ENCODE measurements at regions not wholly inside any gene's neighbourhood (a gene's known extent, or its start where the extent isn't known, plus 50 kb on each side); places are given as distances from the start of the nearest gene placed in this dataset.

DNA sequence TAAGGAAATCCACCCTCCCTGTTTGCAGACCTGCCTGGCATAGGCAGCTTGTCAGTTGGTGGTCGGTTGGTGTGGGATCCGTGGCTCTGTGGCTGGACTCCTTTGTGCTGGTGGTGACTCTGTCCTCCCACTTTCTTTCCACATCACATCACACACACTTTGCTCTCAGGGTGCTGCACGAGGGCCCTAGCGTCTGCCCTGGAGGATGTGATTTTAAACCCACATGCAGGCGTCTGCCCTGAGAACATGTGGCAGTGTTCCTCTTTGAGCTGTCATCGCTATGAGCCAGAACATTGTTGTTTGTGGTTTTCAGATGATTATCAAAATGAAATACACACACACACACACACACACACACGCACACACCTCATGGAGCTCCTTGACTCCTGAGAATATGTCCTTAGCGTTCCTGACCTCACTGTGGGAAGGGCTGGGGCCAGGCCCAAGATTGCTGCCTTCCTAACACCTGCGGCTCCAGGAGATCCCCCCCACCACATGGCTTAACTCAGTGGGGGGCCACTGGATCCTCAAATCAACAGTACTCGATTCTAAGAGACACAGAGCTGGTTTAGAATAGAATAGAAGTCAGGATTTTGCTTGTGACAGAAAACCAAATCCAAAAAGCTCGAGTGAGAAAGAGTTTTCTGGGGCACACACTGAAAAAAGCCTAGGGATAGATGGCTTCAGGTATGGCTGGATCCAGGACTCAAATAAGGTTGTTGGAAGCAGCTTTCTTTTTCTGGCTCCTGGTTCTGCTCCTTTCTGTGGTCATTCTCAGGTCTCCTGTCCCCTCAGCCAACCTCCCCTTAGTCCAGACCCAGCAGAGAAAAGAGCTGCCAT, 54.8 kb downstream of the RTP5 start:
- no peak for DNase-seq

DNA sequence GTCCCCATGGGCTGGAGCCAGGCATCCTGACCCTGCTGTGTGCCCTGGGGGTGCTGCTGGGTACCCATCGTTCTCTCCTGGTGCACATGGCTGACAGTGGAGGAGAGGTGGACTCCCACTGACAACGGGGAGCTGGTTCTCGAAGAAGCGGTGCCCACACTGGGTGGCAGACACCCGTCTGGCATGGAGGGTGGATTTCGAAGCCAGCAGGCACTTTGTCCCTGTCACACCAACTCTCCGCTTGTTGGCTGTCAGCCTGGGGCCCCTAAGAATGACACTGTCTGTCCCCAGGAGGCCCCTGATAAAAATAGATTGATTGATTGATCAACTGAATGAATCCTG, 55.4 kb downstream of the RTP5 start:
- no peak for DNase-seq

DNA sequence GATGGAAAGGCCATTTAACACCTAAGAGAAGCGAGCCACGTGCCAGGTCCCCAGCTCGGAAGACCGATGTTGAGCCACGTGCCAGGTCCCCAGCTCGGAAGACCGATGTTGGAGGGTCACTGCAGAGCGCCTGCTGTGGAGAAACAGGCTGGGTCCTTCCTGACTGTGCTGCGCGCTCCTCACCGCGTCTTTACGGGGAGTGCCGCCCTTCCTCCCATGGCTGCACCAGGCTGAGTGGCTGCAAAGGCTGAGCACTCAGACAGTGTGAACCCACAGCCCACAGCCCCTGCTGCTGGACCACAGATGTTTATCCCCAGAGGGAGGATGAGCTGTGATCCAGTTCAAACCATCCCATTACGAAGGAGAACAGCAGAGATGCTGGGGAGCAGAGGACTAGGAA, 55.7 kb downstream of the RTP5 start:
- no peak for DNase-seq

DNA sequence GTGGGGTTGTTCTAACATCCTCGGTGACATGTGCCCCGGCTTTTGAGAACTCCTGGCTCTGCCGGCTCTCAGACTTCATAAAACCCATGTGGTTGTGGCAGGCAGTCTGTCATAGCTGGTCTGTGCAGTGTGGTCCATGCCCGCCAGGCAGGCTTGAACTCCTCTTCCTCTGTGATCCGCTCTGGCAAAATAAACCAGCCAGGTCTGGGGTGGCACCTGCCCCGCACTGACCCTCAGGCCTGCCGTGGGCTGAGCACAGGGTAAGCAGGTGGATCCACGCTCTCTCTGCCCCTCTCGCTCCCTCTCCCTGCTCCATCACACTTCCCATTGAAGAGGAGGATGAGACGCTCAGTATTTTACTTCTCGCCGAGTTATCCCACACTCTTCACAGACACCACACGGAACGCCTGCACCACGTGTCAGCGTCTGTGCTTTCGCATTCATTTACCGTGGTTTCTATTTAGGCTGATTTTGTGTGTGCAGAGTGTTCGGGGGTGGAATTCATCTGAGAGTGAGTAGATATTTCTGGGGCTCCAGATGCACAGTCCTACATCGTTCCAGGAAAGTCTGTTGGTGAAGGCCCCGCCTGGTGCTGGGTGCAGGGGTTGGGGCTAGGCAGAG, 56.4 kb downstream of the RTP5 start:
- DNase-seq: no peak

DNA sequence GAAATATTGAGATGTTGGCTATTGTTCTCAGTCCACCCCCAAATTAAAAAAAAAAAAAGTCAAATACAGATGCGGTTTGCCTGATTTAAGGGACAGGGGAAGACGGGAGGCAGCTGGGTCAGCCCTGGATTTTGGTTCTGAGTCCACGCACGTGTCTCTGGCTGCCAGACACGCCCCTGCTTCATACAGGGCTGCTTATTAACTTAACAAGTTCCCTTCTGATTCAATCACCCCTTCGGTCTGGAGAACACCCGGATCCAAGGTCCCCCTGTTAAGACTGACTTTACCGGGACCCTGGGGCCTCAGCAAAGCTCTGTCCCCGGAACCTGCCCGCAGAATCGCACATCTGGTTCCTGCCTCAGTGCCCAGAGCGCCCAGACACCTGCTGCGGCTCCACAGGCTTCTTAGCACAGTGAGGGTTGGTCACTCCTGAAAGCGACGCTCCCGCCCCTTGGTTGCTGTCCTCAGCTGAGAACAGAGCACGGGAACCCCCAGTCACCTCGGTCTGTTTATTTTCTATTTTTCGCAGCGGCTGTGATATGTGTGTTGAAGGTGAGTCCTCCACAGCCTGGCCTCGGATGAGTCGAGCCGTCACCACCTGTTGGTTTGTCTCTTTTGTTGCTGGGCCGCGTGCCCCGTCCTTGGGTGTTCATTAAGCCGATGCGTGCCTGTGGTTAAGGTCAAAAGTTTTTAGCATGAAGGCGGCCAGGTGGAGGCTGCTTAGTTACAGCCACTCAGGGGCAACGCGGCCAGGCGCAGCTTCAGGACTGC, 57.2 kb downstream of the RTP5 start:
- DNase-seq: no peak

DNA sequence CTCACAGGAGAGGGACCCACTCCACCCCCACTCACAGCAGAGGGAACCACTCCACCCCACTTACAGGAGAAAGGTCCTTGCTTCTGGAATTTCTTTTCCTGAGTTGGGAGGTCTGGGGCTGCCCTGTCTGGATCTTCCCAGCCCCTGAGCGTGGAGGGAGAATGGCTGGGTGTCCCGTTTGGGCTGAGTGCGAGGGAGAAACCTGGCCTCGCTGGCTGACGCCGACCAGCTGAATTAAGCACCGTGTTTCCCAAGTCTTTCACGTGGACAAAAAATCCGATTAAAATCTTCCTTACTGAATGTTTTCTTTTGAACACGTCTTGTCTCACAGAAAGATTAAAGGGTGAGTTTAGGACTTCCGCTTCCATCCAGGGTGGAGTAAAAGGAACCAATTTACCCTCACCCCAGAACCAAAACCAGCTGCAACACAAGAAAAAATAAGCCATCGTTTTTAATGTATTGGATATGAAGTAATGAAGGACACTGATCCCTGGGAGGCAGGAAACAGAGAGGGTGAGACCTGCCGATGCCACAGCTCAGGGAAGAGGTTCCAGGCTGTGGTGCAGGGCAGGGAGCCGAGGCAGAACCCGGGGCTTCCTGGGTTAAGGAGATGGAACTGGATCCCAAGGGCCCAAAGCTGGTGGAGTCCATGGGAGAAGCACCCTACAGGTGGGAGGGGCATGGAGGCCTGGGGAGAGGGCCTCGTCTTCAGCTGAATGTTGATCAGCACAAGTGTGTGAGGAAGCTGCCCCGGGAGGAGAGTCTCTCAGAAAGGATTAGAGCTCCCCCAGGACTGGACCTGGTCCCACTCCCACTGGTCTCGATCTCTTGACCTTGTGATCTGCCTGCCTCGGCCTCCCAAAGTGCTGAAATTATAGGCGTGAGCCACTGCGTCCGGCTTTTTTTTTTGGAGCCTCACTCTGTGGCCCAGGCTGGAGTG, 60.3 kb downstream of the RTP5 start:
- no peak for DNase-seq

DNA sequence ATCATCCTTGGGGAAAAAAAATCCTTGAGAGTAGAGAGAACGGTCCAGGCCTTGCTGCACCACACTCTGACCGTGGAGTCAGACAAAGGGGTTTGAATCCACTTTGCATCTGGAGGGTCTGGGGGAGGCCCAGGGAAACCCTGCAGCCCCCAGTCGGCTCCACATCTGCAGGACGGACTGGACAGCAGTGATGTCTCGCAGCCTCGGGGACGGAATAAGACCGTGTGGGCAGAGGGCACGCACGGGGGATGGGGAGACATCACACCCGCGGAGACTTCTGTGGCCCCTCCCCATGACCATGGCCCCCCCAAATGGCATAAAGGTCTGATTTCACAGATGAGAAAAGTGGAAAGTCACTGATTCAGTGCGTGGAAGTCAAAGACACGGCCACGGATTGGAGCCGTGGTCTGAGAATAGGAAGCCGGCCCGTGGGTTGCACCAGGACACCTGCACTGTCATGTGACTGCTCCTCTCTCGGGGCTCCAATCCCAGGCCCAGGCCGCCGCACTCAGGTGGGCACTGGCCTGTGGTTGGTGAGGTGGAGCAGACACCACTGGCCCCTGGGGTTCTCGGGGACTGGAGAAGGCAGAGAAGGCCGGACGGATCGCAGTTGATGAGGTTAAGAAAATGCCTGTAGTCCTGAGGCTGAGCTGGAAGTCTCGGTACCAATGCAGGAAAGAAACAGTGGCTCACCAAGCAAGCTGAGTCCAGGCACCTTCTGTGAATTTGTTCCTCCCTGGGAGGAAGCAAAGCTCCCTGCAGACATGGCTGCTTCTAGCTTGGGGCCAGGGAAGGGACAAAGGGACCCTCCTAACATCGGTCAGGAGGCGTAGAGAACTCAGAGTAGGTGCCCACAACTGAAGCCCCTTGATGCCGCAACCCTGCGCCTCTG, 61.8 kb downstream of the RTP5 start:
- DNase-seq: no peak

DNA sequence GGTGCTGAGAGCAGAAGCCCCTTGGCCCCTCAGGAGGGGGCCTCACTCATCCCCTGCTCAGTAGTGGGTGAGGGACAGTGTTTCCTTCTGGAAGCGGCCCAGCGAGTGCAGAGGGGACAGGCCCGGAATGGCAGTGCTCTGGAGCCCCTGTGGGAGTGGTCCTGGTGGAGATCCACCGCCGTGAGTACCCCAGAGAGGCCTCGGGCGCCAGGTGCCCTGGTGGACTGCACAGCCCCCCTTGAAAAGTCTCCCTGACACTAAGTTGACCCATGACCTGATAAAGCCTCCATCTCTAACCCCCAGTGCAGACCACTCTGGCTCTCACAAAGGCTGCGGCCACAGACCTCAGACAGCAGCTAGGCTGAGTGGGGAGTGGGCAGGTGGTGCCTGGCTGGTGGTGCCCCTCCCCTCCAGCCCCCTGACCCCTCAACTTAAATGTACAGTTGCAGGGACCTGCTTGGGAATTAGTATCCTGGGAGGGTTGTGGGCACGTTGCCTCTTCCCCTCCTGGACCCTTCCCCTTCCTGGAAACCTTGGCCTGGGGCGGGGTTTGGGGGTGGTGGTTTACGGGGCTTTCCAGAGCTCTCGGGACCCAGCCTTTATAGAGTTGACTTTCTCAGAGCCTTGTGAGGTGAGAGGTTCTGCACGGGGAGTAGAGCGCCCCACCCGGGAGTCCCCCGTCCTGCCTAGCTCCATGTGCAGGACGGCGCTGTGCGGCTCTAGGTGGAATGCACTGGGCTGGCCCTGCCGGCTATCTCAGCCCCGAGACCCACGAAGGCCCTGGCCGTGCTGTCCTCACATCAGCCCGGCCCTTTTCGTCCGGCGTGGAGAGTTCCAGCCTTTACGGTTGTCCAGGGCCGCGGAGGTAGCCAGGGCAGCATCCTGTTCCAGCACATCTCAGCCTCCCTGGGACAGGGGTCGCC, 62.7 kb downstream of the RTP5 start:
- no peak for DNase-seq

DNA sequence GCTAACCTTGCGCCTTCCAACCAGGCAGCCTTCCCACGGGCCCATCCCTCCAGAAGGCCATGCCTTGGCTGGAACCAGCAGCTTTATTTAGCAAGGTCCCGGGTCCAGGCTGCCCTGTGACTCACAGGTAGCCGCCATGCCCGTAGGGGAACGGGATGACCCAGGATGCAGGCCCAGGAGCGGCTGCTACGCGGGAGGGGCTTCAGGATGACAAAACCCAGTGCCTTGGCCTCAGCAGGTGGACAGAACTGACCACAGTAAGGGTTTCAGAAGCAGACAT, 63.3 kb downstream of the RTP5 start:
- no peak for DNase-seq

DNA sequence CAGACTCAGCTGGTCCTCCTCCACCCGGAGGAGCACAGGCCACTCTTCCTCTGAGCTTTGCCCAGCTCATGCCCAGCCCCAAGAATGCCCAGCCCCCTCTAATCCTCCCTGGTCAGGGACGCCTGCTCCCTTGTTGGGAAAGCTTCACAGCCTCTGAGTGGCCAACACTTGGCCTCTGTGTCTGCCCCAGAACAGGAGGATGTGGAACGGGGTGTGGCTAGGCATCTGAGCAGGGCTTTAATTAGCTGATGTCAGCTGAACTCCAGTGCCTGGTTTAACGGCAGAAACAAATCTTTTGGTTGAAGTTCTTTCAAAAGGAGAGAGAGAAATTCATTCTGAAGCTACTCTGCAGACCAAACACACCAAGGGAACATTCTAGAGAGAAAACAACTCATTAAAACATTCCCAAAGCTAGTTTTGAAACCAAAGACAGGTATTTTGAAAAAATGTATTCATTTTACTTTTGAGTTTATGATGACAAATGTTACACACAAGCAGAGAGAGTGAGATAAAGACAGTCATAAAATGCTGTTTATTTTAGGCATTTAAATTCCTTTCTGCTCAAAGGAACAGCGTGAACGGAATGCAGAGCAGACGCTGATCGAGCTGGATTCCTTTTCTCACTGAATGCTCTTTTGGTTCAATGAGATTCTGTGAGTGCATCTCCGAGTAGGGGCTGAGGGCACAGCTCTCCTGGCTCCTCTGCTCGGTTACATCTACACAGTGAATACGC, 63.8 kb downstream of the RTP5 start:
- no peak for DNase-seq

DNA sequence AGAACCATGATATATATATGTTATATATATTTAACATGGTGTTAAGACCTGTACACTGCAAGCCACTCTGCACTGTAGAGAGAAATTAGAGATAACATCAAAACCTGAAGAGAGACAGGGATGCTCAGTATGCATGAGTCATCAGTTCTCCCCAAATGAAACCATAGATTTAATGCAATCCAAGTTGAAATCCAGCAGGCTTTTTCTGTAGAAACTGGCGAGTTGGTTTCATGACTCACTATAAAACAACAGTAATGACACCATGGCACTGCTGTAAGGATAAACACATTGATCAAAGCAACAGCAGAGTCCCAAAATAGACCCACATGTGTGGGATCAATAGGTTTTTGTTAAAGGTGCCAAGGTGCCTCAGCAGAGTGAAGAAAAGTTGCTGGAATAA, 65.8 kb downstream of the RTP5 start:
- DNase-seq: no peak

DNA sequence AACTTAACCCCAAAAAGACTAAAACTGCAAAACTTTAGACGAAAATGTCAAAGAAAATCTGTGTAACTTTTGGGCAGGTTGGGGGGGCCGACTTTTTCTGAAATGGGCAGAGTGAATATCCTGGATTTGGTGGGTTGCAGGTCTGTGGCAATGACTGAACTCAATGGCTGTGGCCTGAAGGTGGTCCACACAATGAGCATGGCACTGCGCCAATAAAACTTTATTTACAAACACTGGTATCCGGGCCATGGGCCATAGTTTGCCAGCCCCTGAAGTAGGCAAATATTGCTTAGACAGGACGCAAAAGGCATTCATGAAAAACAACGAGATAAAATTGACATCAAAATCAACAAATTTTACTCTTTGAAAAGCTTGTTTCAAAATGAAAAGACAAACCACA, 66.2 kb downstream of the RTP5 start:
- DNase-seq: no peak

DNA sequence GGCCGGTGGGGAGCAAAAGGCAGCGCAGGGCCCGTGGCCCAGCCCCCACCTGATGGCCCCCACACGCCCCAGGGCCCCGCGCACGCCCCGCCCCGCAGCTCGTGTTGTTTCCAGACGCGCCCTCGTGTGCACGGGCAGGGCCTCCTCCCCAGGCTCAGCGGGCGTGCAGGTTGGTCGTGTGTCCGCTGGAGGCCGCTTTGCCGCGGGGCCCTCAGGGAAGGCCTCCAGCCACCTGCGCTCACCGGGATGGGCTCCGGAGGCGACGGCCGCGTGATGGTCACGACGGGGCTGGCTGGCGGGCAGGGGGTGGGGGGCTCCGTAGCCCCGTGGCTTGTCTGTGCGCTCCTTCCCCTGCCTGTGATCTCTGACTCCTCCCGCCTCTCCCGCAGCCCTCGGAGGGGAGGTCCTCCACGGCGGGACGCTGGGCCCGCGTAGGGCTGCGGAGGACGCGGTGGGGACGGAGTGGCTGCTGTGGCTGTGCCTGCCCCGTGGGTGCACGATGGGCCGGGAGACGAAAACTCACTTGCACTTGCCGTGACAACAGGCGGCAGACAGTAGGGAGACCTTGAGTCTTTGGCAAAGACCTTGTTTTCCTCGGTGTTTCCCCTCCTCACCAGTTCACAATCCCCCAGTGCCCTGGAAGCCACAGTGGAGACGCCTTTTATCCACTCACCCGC, 67.1 kb downstream of the RTP5 start:
- DNase-seq: no peak

DNA sequence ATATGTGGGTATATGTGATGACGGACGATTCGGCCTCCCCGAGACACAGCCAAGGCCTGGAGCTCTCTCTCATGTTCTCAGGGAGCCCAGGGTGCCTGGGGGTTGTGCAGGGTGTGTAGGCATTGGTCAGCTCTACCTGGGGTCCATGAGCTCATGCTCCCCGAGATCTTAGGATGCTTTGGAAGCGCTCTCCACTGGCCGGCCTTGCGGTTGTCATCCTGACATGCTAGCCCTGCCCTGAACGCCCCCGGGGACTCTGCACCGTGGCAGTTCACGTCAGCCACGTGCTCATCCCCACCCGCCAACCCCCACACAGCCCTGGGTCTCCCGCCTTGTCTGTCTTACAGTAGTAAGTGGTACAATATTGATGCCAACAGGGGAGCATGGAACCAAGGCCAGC, 67.8 kb downstream of the RTP5 start:
- DNase-seq: no peak

DNA sequence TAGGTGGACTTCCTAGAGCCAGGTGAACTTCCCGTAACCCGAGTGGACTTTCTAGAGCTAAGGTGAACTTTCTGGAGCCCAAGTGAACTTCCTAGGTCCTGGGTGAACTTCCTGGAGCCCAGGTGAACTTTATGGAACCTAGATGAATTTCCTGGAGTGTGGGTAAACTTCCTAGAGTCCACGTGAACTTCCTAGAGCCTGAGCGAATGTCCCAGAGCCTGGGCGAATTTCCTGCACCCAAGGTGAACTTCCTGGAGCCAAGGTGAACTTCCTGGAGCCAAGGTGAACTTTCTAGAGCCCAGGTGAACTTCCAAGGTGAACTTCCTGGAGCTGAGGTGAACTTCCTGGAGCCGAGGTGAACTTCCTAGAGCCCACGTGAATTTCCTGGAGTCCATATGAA, 70.0 kb downstream of the RTP5 start:
- no peak for DNase-seq

DNA sequence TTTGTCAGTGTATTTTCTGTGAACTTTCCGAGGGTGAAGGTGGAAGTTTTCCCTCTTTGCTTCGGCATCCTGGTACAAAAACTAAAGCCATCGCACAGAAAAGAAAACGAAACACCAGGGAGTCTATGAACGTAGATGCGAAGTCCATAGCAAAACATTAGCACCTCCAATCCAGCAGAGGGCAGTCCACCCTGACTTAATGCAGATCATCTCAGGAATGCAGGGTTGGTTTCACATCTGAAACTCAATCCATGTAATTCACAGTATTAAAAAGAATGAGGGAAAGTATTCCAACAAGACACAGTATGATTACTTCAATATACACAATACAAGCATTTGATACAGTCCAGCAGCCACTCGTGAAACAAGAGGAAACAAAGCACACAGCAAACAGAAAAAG, 70.8 kb downstream of the RTP5 start:
- DNase-seq: no peak

DNA sequence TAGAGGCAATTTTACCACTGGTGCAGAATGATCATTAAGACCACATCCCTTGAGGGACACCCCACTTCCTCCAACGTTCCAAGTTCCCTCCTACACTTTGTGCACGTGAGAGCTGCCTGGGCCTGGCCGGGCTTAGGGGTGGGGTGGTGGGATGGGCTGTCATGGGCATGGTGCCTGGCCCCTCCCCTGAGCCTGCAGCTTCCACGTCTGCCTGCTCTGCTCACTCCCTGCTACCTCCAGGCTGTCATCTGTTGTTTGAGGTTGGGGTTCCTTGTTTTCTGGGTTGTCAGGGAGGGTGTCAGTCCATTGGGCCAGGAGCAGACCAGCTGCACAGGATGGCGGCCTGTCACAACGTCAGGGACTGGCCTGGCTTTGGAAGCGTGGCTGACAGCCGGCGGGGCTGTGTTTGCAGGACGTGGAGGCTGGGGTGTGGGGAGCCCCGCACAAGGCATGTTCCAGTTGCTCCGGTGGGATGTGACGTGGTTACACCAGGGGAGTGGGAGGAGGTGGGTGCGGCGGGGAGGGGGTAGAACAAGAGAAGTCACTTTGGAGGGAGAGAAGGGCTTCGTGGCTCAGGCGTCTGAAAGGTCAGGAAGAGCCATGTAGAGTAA, 72.3 kb downstream of the RTP5 start:
- DNase-seq: no peak

DNA sequence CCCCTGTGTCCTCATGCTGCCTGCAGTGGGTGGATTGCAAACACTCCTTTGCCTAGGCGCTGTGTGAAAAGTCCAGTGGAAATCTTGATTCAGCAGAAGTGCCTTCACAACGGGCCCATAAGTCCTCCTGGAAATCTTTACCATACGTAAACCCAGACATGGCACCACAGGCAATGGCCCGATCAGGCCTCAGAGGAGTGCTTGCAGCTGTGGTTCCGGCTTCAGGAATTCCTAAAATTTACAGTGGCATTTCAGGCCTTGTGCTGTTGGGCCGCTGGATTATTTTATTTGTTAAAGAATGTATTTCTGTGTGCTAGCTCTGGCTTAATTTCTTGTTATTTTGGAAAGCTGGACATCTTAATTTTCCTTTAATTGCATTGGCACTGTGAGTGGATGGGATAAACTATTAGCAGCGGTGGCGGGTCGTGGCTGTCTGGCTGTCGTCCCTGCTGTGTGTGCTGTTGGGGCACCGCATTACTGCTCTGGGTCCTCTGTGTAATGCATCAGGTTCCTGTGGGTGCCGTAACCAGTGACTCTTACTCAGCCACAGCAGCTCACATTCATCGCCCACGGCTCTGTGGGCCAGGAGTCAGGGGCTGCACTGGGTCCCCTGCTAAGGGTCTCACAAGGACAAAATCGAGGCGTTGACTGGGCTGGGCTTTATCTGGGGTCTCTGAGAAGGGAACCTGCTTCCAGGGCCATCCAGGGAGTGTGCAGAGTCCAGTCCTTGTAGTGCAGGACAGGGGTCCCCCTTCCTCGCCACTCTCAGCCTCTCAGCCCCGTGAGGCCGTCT, 73.1 kb downstream of the RTP5 start:
- no peak for DNase-seq

Measured in activated T-cell treated with anti-CD3 and anti-CD28 coated beads for 4 hours (primary cell).